DND-41 (cell line): ENCODE measurements at regions not wholly inside any gene's neighbourhood (a gene's known extent, or its start where the extent isn't known, plus 50 kb on each side); places are given as distances from the start of the nearest gene placed in this dataset.

ENCODE experiments used
- ATAC-seq: fragments of 200-7000 bp; cut with Tn5 transposase; 3 replicates; pipeline ENCODE4 v1.9.1; 2021; ENCODE audit warnings: low read depth; ENCODE audit not compliant: insufficient read depth
- DNase-seq: peaks from one replicate; pipeline ENCODE4 v3.0.0-alpha.2; 2020
- H2AFZ ChIP-seq: 2 replicates; pipeline ENCODE4 v1.6.0; 2012; ENCODE audit warnings: low read depth, low read length
- H3K27ac ChIP-seq: 2 replicates; pipeline ENCODE4 v1.5.1; 2012; ENCODE audit warnings: low read length, inconsistent platforms
- H3K27me3 ChIP-seq: fragments of 200-600 bp; sonication (generic); 2 replicates; pipeline ENCODE4 v1.6.0; 2012; ENCODE audit warnings: low read length, mild to moderate bottlenecking, inconsistent platforms; ENCODE audit not compliant: insufficient read depth, poor library complexity
- H3K36me3 ChIP-seq: 2 replicates; pipeline ENCODE4 v1.5.1; 2012; ENCODE audit warnings: low read length, inconsistent platforms; ENCODE audit not compliant: insufficient read depth
- H3K4me1 ChIP-seq: 2 replicates; pipeline ENCODE4 v1.5.1; 2012; ENCODE audit warnings: mild to moderate bottlenecking, low read length; ENCODE audit not compliant: insufficient read depth
- H3K4me2 ChIP-seq: 2 replicates; pipeline ENCODE4 v1.6.0; 2012; ENCODE audit warnings: mild to moderate bottlenecking, moderate library complexity, low read length, inconsistent platforms; ENCODE audit not compliant: insufficient read depth
- H3K4me3 ChIP-seq, 2 experiments: fragments of 200-600 bp in 1 of 2; shearing (Covaris generic) in 1 of 2; 2 replicates each; pipeline ENCODE4 v1.5.1; 2012 to 2016; ENCODE audit warnings: inconsistent platforms in 2 of 2, low read length in 2 of 2, mild to moderate bottlenecking in 2 of 2, low read depth in 1 of 2, moderate library complexity in 1 of 2
- H3K79me2 ChIP-seq: 2 replicates; pipeline ENCODE4 v1.6.0; 2012; ENCODE audit warnings: low read length, inconsistent platforms; ENCODE audit not compliant: insufficient read depth
- H3K9ac ChIP-seq: 2 replicates; pipeline ENCODE4 v1.6.0; 2012; ENCODE audit warnings: low read depth, mild to moderate bottlenecking, inconsistent platforms, low read length, moderate library complexity
- H3K9me3 ChIP-seq: 2 replicates; pipeline ENCODE4 v1.5.1; 2012; ENCODE audit warnings: low read length, moderate library complexity, mild to moderate bottlenecking, inconsistent platforms; ENCODE audit not compliant: insufficient read depth, severe bottlenecking
- H4K20me1 ChIP-seq: 2 replicates; pipeline ENCODE4 v1.6.0; 2012; ENCODE audit warnings: low read length; ENCODE audit not compliant: insufficient read depth
- EZH2 ChIP-seq: IDR thresholded peaks from 3 replicates; pipeline ENCODE4 v1.6.1; 2012; ENCODE audit warnings: borderline replicate concordance, low read depth, mild to moderate bottlenecking, moderate library complexity, low read length, inconsistent platforms; ENCODE audit not compliant: severe bottlenecking
- TF ChIP-seq, protein P1 (sequence below): IDR thresholded peaks from 2 replicates; pipeline ENCODE4 v1.5.1; 2012; ENCODE audit warnings: borderline replicate concordance, low read length, moderate library complexity, mild to moderate bottlenecking; ENCODE audit not compliant: poor library complexity, severe bottlenecking; ENCODE audit errors: extremely low read depth

DNA sequence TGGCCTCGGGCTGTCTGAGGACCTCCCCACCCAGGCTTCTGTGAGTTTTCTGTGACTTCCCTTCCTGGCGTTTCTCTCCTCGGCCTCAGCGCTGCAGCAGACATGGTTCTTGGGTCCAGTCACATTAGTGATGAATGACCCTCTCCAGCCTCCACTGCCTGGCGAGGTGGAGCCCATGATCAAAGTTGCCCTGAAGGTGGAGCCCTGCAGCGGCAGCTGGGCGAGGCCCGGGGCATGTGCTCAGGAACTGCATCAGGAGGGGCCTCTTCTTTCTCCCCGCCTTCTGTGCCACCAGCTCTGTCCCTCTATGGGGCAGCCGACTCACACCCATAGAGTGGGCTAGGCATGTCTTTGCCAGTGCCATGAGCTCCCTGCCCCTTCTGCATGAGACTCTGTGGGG lies 1079.7 kb downstream of the TBC1D22A start:
- Histone ChIP-seq H2AFZ (no peak overlapping the region), H4K20me1 (no peaks in the 10 kb centered on the region), H3K9me3 (no peaks in the 10 kb centered on the region), H3K36me3 (no peaks in the 10 kb centered on the region), H3K9ac (no peak overlapping the region), H3K27ac (no peak overlapping the region), H3K4me3 (no peak overlapping the region), H3K4me1 (peaks cover 17% of the 10 kb centered on the region), H3K4me2 (no peak overlapping the region), H3K79me2 (no peaks in the 10 kb centered on the region), H3K27me3 (no peaks in the 10 kb centered on the region)
- no peak for TF ChIP-seq EZH2
- TF ChIP-seq, protein P1, sequence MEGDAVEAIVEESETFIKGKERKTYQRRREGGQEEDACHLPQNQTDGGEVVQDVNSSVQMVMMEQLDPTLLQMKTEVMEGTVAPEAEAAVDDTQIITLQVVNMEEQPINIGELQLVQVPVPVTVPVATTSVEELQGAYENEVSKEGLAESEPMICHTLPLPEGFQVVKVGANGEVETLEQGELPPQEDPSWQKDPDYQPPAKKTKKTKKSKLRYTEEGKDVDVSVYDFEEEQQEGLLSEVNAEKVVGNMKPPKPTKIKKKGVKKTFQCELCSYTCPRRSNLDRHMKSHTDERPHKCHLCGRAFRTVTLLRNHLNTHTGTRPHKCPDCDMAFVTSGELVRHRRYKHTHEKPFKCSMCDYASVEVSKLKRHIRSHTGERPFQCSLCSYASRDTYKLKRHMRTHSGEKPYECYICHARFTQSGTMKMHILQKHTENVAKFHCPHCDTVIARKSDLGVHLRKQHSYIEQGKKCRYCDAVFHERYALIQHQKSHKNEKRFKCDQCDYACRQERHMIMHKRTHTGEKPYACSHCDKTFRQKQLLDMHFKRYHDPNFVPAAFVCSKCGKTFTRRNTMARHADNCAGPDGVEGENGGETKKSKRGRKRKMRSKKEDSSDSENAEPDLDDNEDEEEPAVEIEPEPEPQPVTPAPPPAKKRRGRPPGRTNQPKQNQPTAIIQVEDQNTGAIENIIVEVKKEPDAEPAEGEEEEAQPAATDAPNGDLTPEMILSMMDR: peak; percentile 21
- DNase-seq (peak; percentile 41), ATAC-seq (peak; percentile 31)

- Histone ChIP-seq H3K9me3 (no peaks in the 10 kb centered on the region), H3K27me3 (no peaks in the 10 kb centered on the region), H3K4me2 (no peak overlapping the region), H3K4me1 (peaks cover 17% of the 10 kb centered on the region), H3K4me3 (no peak overlapping the region), H3K79me2 (no peaks in the 10 kb centered on the region), H2AFZ (no peak overlapping the region), H3K9ac (no peak overlapping the region), H4K20me1 (no peaks in the 10 kb centered on the region), H3K27ac (no peak overlapping the region), H3K36me3 (no peaks in the 10 kb centered on the region)
- no peak for TF ChIP-seq EZH2
- TF ChIP-seq, protein P1: no peak
- DNase-seq (peak; percentile 17), ATAC-seq (peak; percentile 56; the same call in 2 of the 3 replicates)
Measured at GRCh38 chr22:47841156-47841555, 1078.7 kb downstream of the TBC1D22A start.

DNA sequence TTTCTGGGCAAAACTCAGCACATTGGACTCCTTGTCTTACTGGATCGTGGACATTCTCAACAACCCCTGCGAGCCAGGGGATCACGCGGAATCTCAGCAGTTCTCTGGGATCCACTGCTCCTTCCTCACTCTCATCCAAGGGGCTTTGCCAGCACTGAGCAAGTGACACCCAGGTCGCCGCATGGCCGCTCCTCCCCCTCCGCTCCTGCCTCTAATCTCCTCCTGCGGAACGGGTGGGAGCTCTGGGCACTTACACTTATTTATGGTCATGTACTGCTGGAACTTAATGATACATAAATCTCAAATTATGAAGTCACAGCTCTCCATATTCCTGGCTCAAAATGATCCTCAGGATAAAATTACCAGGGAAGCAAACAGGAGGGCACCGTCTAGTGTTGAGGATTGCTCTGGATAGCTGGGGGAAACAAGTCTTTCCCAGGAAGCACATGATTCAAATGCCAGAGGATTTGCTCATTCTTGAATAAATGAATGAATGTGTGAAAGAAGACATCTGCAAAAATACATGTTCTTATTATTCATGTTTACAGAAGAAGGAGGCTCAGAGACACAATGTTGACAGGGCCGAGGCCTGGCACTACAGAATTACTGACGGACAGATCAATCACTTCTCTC lies 1077.3 kb downstream of the TBC1D22A start:
- H3K36me3 ChIP-seq: no peaks in the 10 kb centered on the region
- H3K4me2 ChIP-seq: no peak overlapping the region
- DNase-seq: no peak
- no peak for TF ChIP-seq EZH2
- TF ChIP-seq, protein P1: no peak
- no peak overlapping the region for H3K9ac ChIP-seq
- no peak overlapping the region for H3K4me3 ChIP-seq
- no peaks in the 10 kb centered on the region for H3K9me3 ChIP-seq
- peaks cover 3% of the 10 kb centered on the region for H3K27me3 ChIP-seq
- no peaks in the 10 kb centered on the region for H4K20me1 ChIP-seq
- no peak overlapping the region for H3K27ac ChIP-seq
- no peaks in the 10 kb centered on the region for H3K79me2 ChIP-seq
- ATAC-seq: no peak
- H2AFZ ChIP-seq: no peak overlapping the region
- H3K4me1 ChIP-seq: peaks cover 26% of the 10 kb centered on the region
